ENCODE measurements at regions not wholly inside any gene's neighbourhood (a gene's known extent, or its start where the extent isn't known, plus 50 kb on each side); places are given as distances from the start of the nearest gene placed in this dataset.
"Not testable (repeated sequence)": the region's sequence is repeated elsewhere in the genome, so short reads cannot be mapped to it uniquely, and the experiment has no call there.

DNA sequence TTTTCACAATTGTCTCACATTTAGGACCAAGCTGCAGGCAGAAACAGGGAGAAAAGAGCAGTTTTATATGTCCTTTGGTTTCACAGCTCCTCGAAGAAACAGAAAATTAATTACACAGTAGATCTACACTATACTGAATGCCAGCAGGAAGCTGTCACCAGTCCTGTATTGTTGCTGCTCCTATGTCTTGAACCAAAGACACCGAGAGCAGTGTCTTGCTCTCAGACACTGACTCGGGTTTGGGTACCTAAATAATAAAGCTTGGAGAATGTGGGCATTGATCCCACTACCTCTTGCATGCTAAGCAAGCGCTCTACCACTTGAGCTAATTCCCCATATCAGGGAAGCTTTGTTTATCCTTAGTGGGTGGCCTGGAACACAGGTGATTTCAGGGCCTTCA, 168.4 kb upstream of the ZNF322 start:
- TF ChIP-seq, protein P1, sequence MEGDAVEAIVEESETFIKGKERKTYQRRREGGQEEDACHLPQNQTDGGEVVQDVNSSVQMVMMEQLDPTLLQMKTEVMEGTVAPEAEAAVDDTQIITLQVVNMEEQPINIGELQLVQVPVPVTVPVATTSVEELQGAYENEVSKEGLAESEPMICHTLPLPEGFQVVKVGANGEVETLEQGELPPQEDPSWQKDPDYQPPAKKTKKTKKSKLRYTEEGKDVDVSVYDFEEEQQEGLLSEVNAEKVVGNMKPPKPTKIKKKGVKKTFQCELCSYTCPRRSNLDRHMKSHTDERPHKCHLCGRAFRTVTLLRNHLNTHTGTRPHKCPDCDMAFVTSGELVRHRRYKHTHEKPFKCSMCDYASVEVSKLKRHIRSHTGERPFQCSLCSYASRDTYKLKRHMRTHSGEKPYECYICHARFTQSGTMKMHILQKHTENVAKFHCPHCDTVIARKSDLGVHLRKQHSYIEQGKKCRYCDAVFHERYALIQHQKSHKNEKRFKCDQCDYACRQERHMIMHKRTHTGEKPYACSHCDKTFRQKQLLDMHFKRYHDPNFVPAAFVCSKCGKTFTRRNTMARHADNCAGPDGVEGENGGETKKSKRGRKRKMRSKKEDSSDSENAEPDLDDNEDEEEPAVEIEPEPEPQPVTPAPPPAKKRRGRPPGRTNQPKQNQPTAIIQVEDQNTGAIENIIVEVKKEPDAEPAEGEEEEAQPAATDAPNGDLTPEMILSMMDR (IDR thresholded peaks at IDR 0.05) = not testable (repeated sequence)
- not testable (repeated sequence) for TF ChIP-seq POLR2A (IDR thresholded peaks at IDR 0.05)

Measured in thyroid gland (tissue), 4 donors.